Left colon (tissue), 2 donors: ENCODE measurements at regions not wholly inside any gene's neighbourhood (a gene's known extent, or its start where the extent isn't known, plus 50 kb on each side); places are given as distances from the start of the nearest gene placed in this dataset.
A peak's percentile ranks its signal among the peaks of the same experiment; 100 is the strongest.

Experiments
- ATAC-seq: fragments of 200-7000 bp; cut with Tn5 transposase; one replicate; pipeline ENCODE4 v1.9.1; 2020; ENCODE audit warnings: mild to moderate bottlenecking, moderate library complexity
- DNase-seq, 2 donors: peaks; one replicate each; pipeline ENCODE4 v3.0.0-alpha.2; 2020
- intact Hi-C, 2 donors: fragments of 100-400 bp; cut with DNase I in 1 of 2; cut with micrococcal nuclease in 1 of 2; formaldehyde crosslinking; loops; one replicate each; pipeline versions ENCODE4 v1.11.2 to v1.14.0; 2022; cut with DNase I, micrococcal nuclease
- donor health status: DM: no; HTN: no; CAD: no.
- donor health status: DM: yes; HTN: yes; CAD: no.

GRCh38 chr16:80077696-80078095 is 463.1 kb upstream of the DYNLRB2 start:
- ATAC-seq (no peak), DNase-seq (no peak)
- intact Hi-C loops: no loop called here

DNA sequence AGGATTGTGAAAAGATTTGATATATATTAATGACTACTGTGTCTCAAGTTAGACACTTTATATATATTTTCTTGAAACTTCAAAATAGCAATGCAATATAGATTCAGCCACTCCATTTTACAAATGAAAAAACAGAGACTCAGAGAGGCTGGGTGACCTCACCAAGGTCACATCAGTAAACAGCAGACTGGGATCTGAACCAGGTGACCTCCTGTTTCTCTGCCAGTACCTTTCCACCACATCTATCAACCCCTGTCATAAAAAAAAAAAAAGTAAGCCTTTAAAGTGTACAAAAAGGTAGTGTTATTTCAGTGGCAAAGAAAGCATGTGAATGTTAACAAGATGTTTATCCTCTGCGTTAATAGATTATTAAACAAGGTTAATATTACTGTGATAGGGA is 466.5 kb upstream of the DYNLRB2 start:
- ATAC-seq (no peak), DNase-seq (no peak)
- intact Hi-C loops: no loop called here

- intact Hi-C loops: no loop called here
- ATAC-seq (no peak), DNase-seq (no peak)
Measured at GRCh38 chr16:80071964-80072456, 468.8 kb upstream of the DYNLRB2 start.

DNA sequence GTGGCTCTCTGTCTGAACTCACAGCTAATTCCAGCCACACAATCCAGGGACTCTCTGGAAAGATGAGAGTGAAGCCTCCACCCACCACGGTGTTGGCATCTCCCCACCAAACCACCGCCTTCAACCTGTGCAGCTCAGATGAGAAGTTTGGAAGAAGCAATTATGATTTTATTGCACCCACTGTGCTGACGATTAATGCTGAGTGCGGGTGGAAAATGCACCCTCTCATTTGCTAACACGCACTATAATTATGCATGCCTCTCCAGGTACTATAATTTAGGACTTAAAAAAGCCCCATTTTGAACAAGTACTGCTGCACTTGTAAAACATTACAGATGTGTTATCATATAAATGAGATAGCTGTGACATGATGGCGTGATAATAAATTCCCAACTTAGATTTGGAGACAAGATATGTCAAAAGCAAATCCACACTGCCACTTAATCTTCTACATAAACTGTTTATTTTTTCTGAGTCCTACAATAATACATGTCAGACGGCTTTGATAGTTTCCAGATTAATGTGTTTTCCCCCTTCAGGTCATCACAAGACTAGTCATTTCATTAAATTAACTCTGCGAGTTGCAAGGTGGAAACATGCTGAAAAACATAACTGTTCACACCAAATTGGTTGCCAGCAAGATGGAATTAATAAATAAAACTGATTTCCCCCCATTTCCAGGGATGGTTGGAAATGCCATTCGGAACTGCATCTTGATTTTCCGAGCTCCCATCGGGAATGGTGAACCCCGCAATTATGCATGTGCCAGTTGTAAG is 466.5 kb upstream of the MAF start:
- intact Hi-C loops: no loop called here
- DNase-seq: no peak
- no peak for ATAC-seq

DNA sequence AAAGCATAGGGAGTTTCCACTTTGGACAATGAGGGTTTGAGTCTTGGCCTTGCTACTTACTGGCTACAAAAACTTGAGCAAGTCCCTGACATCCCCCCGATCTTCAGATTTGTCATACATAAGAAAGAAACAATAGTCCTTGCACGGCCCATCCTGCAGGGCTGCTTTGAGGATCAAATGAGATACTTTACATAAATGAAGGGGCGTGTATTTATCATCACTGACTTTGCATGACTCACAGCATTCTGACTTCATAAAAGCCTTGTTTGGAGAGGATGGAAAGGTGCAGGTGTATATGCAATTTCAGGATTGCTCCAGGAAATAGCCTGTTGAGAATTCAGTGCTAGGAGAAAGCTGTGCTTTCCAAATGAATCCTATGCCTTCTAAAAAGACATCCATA is 465.0 kb upstream of the MAF start:
- DNase-seq (no peak), ATAC-seq (no peak)
- intact Hi-C loops: no loop called here

GRCh38 chr16:80063713-80064069 is 463.2 kb upstream of the MAF start:
- intact Hi-C loops: no loop called here
- DNase-seq (no peak), ATAC-seq (no peak)

DNA sequence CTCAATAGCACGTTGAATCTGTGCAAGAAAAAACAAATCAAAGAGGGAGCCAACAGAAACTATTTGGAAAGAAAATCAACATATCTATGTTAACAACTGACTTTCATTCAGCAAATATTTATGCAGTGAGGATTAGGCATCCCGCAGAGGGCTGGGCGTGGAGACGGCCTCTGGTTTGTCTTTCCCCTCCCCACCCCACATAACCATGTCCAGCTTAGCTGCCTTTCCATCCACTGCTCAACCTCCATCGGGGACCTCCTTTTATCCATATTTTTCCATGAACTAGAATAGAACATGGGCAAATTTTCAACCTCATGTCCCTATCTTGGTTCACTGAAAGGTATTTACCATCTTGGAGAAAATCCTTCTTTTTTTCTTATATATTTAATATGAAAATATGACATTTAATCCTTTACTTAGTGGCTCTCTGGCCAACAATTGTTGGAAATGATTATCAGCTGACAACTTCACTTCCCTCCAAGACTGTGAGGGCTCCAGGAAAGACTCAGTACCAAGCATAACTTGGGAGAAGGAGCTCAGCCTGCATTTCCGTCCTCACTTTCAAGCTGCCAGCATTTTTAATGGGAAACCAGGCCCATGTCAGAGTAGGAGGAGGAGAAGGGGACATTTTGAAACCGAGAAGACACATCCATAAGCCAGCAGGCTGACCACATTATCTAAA is 462.6 kb upstream of the MAF start:
- intact Hi-C loops: no loop called here
- peak in 1 of 2 donors; percentile 14 for DNase-seq
- ATAC-seq: no peak

- no peak for DNase-seq
- intact Hi-C loops: no loop called here
- ATAC-seq: no peak
Measured at GRCh38 chr16:80062361-80063030, 462.0 kb upstream of the MAF start.

DNA sequence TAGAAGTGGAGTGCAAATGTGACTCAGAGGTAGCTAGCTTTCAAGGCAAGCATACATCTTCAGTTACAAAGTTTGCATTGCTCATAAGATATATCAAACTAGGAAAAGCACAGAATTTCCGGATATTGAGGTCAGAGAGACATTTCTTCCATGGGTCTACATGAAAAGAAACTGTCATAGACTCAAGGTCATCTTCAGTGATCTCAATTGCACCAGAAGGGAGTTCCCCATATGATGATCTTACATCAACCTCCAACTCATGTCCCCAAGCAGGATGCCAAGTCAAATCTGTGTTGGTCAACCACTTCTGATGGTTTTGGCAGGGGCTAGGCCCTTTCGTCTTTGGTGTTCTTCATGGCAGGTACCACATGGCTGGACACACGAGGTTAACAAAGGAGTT is 459.9 kb upstream of the MAF start:
- intact Hi-C loops: no loop called here
- no peak for ATAC-seq
- no peak for DNase-seq

GRCh38 chr16:80059836-80060235 is 459.3 kb upstream of the MAF start:
- intact Hi-C loops: no loop called here
- ATAC-seq (no peak), DNase-seq (no peak)

DNA sequence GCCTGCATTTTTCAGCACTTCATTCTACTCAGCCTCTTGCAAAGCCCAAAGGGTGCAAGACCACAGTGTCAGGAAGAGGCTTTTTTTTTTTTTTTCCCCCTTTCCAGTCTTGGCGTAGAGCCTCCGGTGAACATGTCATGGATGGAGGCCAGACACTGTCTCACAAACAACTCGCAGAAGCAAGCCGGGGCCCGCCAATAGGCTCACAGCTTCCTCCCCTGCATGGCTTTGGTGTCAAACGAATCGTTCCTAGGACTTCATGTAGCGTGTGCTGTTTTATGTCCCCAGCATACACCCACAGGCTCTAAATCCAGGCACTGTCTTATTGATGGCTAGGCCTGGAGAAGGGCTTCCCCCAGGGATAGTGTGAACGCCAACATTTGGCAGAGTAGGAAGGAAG is 457.7 kb upstream of the MAF start:
- DNase-seq (peak; percentile 27 to 49), ATAC-seq (no peak)
- intact Hi-C loops: no loop called here

DNA sequence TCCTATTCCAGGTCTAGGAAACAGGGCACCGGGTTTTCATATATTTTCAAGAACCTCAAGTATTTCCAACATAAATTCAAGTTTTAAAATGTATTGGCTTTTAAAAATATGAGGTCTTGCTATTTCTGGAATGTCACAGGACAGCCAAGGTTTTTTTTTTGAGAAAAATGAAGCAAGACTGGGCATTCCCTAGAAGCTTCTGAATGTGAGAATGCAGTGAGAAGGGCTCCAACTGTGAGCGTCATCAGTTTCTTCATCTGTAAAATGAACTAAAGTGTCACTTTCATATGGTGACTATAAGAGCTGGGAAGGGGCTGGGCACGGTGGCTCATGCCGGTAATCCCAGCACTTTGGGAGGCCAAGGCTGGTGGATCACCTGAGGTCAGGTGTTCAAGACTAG is 455.8 kb upstream of the MAF start:
- ATAC-seq (no peak), DNase-seq (no peak)
- intact Hi-C loops: no loop called here

GRCh38 chr16:80055831-80056230 is 455.3 kb upstream of the MAF start:
- ATAC-seq: no peak
- intact Hi-C loops: no loop called here
- DNase-seq: no peak

DNA sequence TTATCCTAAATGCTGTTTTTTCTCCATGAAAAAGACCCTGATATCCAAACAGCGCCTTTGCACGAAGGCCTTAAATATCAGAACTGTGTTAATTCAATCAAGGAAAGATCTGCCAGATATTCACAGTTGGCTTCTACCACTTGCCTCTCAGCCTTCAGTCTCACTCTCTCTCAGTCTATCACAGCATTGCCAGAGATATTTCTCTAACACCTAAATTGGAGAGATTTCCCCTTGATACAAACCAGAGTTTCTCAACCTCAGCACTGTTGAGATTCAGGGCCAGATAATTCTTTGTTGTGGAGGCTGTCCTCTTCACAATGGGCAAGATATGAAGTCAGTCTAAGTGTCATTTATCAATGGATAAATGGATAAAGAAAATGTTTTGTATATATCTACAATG is 454.1 kb upstream of the MAF start:
- DNase-seq (no peak), ATAC-seq (no peak)
- intact Hi-C loops: no loop called here

- ATAC-seq: no peak
- intact Hi-C loops: no loop called here
- no peak for DNase-seq
Measured at GRCh38 chr16:80051040-80051439, 450.5 kb upstream of the MAF start.

GRCh38 chr16:80048250-80048649 is 447.7 kb upstream of the MAF start:
- intact Hi-C loops: no loop called here
- DNase-seq (no peak), ATAC-seq (no peak)

- intact Hi-C loops: no loop called here
Measured at GRCh38 chr16:80047842-80048241, 447.3 kb upstream of the MAF start.

DNA sequence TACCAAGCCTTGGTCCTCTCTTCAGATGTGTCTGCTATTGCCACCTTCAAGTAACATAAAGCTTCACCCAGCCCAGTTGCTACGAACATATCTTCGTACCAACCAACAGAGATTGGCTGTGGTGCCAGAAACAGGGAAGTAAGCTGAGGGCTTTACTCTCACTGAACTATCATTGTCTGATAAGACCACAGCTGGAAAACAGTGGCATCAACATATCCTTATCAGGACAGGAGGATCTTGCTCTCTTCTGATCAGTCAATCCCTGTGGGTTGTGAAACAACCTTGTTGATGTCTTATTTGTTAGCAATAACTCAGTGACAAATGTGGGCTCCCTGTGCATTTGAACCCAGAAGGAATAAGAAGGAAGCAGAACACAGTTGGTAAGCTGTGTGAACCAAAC is 446.3 kb upstream of the MAF start:
- DNase-seq: no peak
- intact Hi-C loops: no loop called here
- no peak for ATAC-seq

More at GRCh38 chr16:80047842-80048241, 447.3 kb upstream of the MAF start:
- DNase-seq (no peak), ATAC-seq (no peak)

DNA sequence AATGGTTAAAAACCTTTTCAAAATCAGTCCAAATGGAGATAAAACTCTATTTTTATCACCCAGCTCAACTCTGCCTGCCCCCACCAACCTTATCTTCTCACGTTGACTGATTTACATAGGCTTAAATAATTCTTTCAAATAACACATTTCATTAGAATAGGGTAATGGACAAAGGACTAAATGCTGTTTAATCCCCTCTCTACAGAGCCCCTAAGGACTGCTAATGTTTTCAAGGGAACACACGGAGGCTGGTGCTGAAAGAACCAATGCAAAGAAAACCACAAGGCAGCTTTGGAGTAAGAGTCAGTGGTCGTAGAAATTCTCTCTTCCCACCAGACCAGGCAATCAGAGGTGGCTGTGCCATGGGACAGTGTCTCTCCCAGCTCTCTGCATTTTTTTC is 445.7 kb upstream of the MAF start:
- ATAC-seq: no peak
- DNase-seq: no peak
- intact Hi-C loops: no loop called here

- ATAC-seq: no peak
- no peak for DNase-seq
- intact Hi-C loops: no loop called here
Measured at GRCh38 chr16:80045861-80046260, 445.3 kb upstream of the MAF start.
